CD4-positive, alpha-beta T cell treated with Interleukin-6 for 4 hours (primary cell): ENCODE measurements at regions not wholly inside any gene's neighbourhood (a gene's known extent, or its start where the extent isn't known, plus 50 kb on each side); places are given as distances from the start of the nearest gene placed in this dataset.

ENCODE experiments used
- DNase-seq: peaks from one replicate; pipeline ENCODE4 v3.0.0-alpha.2; 2020; ENCODE audit warnings: mixed read lengths

GRCh38 chr3:14273901-14274611, 95.4 kb downstream of the LSM3 start:
- no peak for DNase-seq

- DNase-seq, result no peak
These were observed 96.0 kb downstream of the LSM3 start for GRCh38 chr3:14274612-14274936.

- peak; percentile 7 for DNase-seq
These were observed 96.7 kb downstream of the LSM3 start for GRCh38 chr3:14274999-14275961.

- DNase-seq, result no peak
These were observed 97.6 kb downstream of the LSM3 start for GRCh38 chr3:14275962-14276909.

- DNase-seq, result no peak
These were observed 98.9 kb downstream of the LSM3 start for GRCh38 chr3:14277557-14277956.

DNA sequence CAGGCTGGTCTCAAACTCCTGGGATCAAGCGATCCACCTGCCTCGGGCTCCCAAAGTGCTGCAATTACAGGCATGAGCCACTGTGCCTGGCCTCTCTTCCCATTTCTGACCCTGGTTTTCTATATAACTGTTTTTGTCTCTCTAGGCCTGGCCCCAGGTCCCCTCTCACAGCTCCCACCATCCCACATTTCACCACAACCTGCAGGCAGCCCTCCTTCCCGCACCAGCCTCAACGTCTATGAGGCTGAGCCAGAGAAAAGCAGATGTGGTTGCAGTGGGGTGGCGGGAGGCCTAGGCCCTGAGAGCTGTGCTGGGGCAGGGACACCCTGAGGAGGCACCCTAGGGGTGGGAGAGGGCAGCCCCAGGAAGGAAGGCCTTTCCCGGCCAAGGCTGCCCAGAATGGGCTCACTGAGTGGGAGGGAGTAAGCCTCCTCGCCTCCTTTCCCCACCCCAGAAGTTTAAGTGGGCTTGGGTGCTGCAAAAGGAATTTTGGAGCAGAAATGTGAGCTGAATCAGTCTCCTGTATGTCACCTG, 99.7 kb downstream of the LSM3 start:
- DNase-seq, result no peak

- no peak for DNase-seq
These were observed 100.4 kb downstream of the LSM3 start for GRCh38 chr3:14278799-14279625.

GRCh38 chr3:14279626-14280061, 101.0 kb downstream of the LSM3 start:
- no peak for DNase-seq

- no peak for DNase-seq
These were observed 101.7 kb downstream of the LSM3 start for GRCh38 chr3:14280326-14280725.

- no peak for DNase-seq
These were observed 102.4 kb downstream of the LSM3 start for GRCh38 chr3:14281053-14281452.

DNA sequence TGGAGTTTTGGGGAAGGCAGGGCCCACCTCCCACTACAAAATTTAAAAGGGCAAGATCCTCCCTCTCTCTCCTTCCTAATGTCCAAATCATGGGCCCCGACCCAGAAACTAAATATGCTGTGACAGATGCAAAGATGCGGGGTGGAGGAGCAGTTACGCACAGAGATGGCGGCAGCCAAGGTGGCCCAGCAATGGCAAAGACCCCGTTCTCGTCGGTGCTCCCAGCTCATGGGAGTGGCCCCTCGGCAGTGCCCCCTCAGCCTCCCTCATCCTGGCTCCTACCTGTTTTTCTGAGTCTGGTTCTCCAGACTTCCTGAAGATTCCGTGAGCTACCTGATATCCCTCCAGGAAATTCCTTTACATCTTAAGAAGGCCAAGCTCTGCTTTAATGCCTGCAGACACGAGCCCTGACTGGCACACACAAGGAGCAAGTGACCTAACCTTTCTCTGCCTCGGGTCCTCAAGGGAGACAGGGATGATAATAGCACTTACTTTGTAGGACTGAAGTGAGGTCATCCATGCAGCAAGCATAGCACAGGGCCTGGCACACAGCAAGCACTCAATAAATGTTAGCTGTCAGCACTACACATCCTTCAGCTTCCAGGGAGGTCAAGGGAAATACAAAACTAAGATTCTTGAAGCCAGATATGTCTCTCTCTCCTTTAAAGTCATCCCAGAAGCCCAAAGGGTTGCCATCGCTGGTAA, 103.5 kb downstream of the LSM3 start:
- DNase-seq, result no peak

GRCh38 chr3:14282706-14283075, 104.1 kb downstream of the LSM3 start:
- no peak for DNase-seq

DNA sequence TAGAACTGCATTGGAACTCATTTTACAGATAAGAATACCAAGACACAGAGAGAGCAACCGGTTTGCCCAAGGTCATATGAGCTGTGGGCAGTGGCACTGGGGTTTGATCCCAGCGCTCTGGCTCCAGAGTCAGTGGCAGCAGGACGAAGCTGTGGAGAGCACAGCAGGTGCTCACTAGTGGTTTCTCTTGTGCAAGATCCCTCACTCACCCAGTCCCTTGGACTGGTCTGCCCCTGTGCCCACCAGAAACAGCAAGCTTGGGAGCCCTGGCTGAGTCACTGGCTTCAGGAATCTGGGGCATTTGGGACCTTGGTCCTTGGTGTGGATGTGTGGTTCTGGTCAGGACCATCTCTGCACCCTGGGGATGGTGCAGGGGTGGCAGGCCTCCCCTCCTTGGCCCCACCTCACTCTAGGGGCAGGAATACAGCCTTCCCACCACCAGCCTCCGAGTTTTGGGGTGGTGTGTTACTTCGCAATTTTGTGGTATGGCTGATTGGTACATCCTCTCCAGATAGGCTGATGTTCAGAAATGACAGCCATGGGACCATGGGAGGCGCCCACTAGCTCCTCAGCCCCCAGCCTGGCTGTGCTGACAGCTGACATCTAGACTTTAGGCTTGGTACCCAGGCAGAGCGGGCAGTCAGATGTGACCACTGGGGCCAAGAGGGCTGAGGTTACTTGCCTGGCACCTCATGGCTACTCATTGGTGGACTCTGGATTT, 104.6 kb downstream of the LSM3 start:
- no peak for DNase-seq

DNA sequence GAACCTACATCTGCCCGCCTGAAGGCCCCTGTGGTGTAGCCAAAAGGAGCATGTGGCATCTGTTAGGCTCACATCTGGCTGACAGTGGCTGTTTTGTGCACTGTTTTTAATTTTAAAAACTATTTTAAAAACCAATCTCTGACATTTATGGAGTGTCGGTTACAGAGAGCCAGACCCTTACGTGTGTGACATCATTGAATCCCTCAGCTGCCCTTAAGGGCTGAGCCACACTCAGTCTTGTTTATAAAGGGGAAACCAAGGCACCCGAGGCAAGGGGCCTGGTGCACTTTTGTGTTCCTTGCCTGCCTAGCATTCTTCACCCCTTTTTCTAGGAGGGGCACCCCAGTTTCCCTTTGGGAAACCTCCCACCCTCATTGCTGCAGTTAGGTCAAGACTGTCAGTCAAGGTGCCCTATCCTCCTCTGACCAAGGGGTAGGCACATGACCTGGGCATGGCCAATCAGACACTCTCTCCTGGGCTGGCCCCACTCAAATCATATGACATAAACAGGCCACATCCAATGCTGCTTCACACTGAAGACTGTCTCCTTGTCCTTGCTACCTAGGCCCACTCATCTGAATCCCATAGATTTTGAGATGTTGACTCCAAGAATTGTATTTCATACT, 105.3 kb downstream of the LSM3 start:
- DNase-seq, result no peak

GRCh38 chr3:14284694-14285547, 106.3 kb downstream of the LSM3 start:
- no peak for DNase-seq

DNA sequence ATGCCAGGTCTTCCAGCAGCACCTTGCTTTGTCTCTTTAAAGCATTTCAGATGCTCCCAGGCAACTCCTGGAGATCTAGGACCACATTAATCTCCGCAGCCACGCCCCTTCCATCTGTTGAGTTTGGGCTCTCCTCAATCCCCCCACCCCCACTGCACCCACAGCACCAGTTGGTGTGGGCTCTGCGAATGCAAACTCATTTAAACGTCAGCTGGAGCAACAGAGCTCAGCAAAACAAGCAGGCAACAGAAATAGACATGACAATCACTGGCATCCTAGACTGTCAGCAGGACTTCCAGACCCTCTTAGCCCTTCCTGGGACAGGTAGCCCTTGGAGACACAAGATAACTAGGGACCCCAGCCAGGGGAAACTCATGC, 106.9 kb downstream of the LSM3 start:
- no peak for DNase-seq

DNA sequence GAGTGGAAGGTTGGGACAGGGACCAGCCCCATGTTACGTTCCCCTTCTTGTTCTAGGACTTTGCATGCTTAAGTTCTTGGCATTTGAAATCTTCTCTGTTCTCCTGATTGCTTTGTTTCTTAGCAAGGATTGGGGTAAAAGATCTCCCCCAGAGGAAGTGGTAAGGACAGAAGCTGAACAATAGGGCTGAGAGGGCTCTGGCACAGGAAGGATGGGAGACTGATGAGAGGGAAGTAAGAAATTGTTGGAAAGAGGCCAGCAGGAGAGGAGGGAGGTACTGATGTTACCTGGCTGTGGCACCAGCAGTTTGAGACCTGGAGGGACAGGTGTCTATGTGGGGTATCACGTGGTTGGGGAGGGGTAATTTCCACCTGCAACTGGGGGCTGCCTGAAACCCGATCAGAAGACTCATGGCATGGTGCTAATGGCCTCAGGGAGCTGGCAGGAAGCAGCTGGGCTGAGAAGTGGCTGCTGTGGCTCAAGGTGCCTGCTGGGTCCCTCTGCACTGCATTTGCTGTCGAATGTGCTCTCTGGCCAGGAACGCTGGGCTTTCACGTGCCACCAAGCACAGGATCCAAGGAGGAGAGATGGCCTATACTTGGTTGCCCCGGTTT, 108.4 kb downstream of the LSM3 start:
- no peak for DNase-seq

DNA sequence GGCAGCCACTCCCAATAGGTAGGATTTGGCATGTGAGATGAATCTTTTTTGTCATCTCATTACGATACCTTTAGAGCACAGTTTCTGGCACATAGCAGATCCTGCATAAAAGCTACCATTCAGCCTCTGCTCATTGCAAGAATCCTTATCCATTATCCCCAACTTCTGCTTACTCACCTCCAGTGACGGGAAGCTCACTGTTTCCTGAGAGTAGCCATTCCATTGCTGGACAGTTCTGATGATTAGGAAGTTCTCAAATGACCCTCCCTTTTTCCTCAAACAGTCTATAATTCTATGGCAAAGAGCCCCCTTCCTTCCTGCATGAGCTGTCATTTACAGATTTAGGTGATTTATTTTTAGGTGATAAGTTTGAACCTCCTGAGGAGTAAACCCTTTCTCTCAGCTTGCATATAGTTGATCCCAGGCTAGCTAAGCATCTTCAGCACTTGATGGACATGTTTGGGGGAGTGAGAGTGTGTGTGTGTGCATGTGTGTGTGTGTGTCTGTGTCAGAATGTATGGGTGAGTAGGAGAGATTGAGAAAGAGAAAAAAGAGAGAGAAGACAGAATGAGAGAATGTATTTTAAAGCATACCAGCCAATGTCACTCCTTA, 109.7 kb downstream of the LSM3 start:
- no peak for DNase-seq
